HL-60 (cell line): ENCODE measurements at regions not wholly inside any gene's neighbourhood (a gene's known extent, or its start where the extent isn't known, plus 50 kb on each side); places are given as distances from the start of the nearest gene placed in this dataset.
"Not testable (repeated sequence)": the region's sequence is repeated elsewhere in the genome, so short reads cannot be mapped to it uniquely, and the experiment has no call there.

Experiments
- DNase-seq, 2 experiments: peaks; one replicate each; pipeline ENCODE4 v3.0.0-alpha.2; 2010 to 2020; ENCODE audit warnings: low read depth in 1 of 2, low spot score in 1 of 2
- H3K27ac ChIP-seq: fragments of 250-450 bp; sonication (Bioruptor Pico); replicated peaks from 2 replicates; pipeline ENCODE4 v1.5.1; 2020; ENCODE audit warnings: mild to moderate bottlenecking, moderate library complexity
- H3K27me3 ChIP-seq: fragments of 250-450 bp; sonication (Bioruptor Pico); 2 replicates; pipeline ENCODE4 v1.5.1; 2021; ENCODE audit warnings: mild to moderate bottlenecking, moderate library complexity; ENCODE audit not compliant: insufficient read depth, poor library complexity, severe bottlenecking
- H3K4me3 ChIP-seq: replicated peaks from 2 replicates; pipeline ENCODE4 v1.5.1; 2011; ENCODE audit warnings: mild to moderate bottlenecking, control low read depth, low read length; ENCODE audit not compliant: insufficient read depth
- GABPA ChIP-seq: IDR thresholded peaks from 2 replicates; pipeline ENCODE4 v1.6.1; 2012; ENCODE audit warnings: low read depth
- POLR2AphosphoS5 ChIP-seq: IDR thresholded peaks from 2 replicates; pipeline ENCODE4 v1.6.1; 2012; ENCODE audit warnings: low read depth
- SPI1 ChIP-seq: IDR thresholded peaks from 2 replicates; pipeline ENCODE4 v1.6.1; 2012; ENCODE audit warnings: low read depth, mild to moderate bottlenecking, borderline replicate concordance
- TF ChIP-seq, protein P1 (sequence below): IDR thresholded peaks from 2 replicates; pipeline ENCODE4 v1.6.1; 2012; ENCODE audit warnings: low read depth; ENCODE audit not compliant: insufficient replicate concordance
- TF ChIP-seq, protein P2 (sequence below): IDR thresholded peaks from one replicate; pipeline ENCODE4 v1.5.1; 2011; ENCODE audit warnings: low read length, control low read depth, inconsistent platforms; ENCODE audit not compliant: insufficient read depth

DNA sequence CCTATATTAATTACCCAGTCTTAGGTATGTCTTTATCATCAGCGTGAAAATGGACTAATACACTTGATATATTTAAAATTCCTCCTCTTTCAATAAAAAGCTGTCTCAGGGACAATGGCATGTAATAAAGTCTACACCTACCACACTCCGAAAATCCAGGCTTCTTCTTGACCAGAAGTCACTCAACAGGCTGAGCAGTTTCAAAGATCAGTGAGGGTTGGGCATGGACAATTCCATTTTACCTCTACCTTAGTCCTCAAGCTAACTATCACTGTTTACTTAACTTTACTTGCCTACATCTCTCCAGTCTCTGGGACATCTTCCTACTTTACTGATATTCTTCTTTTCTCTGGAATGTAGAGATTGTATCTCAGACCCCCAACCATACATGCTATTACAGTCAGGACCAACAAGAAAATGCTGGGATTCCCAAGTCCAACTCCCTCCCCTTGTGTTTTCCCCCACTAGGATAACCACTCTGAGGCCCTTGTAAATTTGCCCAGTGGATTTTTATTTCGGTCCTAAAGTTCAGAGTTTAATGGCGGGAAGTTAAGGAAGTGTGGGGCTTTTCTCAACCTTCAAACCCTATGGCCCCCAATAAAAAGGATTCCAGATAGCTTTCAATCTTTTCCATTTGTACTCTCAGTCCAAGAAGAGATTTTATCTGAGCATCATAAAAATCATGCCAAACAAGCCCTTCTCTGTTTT, 137.1 kb upstream of the TSC22D2 start:
- no peak for DNase-seq
- no peak for TF ChIP-seq SPI1
- TF ChIP-seq, protein P1, sequence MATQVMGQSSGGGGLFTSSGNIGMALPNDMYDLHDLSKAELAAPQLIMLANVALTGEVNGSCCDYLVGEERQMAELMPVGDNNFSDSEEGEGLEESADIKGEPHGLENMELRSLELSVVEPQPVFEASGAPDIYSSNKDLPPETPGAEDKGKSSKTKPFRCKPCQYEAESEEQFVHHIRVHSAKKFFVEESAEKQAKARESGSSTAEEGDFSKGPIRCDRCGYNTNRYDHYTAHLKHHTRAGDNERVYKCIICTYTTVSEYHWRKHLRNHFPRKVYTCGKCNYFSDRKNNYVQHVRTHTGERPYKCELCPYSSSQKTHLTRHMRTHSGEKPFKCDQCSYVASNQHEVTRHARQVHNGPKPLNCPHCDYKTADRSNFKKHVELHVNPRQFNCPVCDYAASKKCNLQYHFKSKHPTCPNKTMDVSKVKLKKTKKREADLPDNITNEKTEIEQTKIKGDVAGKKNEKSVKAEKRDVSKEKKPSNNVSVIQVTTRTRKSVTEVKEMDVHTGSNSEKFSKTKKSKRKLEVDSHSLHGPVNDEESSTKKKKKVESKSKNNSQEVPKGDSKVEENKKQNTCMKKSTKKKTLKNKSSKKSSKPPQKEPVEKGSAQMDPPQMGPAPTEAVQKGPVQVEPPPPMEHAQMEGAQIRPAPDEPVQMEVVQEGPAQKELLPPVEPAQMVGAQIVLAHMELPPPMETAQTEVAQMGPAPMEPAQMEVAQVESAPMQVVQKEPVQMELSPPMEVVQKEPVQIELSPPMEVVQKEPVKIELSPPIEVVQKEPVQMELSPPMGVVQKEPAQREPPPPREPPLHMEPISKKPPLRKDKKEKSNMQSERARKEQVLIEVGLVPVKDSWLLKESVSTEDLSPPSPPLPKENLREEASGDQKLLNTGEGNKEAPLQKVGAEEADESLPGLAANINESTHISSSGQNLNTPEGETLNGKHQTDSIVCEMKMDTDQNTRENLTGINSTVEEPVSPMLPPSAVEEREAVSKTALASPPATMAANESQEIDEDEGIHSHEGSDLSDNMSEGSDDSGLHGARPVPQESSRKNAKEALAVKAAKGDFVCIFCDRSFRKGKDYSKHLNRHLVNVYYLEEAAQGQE: no peak
- TF ChIP-seq, protein P2, sequence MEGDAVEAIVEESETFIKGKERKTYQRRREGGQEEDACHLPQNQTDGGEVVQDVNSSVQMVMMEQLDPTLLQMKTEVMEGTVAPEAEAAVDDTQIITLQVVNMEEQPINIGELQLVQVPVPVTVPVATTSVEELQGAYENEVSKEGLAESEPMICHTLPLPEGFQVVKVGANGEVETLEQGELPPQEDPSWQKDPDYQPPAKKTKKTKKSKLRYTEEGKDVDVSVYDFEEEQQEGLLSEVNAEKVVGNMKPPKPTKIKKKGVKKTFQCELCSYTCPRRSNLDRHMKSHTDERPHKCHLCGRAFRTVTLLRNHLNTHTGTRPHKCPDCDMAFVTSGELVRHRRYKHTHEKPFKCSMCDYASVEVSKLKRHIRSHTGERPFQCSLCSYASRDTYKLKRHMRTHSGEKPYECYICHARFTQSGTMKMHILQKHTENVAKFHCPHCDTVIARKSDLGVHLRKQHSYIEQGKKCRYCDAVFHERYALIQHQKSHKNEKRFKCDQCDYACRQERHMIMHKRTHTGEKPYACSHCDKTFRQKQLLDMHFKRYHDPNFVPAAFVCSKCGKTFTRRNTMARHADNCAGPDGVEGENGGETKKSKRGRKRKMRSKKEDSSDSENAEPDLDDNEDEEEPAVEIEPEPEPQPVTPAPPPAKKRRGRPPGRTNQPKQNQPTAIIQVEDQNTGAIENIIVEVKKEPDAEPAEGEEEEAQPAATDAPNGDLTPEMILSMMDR: no peak
- no peak for TF ChIP-seq POLR2AphosphoS5
- TF ChIP-seq GABPA: no peak
- Histone ChIP-seq H3K4me3 (no peak overlapping the region), H3K27me3 (no peaks in the 10 kb centered on the region), H3K27ac (no peak overlapping the region)

DNA sequence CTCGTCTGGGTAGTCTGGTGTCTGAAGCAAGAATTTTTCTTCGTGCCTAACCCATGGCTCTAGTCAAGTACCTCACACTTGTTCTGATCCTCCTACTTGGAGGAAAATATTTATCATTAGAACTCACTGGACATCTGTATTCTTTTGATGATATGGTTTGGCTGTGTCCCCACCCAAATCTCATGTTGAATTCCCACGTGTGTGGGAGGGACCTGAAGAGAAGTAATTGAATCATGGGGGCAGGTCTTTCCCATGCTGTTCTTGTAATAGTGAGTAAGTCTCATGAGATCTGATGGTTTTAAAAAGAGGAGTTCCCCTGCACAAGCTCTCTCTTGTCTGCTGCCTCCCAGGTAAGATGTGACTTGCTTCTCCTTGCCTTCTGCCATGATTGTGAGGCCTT, 137.7 kb upstream of the TSC22D2 start:
- H3K4me3 ChIP-seq, DNase-seq, H3K27me3 ChIP-seq, H3K27ac ChIP-seq: not testable (repeated sequence)

DNA sequence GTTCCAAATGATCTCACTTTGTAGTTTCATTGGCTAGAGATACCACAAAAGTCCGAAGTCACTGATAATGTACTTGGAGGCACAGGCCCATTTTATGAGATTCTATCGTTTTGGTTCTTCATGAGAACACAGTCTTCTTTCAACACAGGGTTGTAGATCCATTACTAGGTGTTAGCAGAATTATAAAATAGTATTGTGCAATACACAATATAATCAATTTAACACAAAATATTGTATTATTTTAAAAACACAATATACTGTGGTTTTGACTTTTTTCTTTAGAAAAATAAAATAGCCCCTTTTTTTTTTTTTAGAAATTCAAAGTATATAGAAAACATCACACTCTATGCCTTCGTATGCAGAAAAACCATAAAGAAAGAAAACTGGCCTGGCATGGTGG, 138.6 kb upstream of the TSC22D2 start:
- TF ChIP-seq, protein P1: no peak
- no peak for TF ChIP-seq SPI1
- TF ChIP-seq, protein P2: no peak
- TF ChIP-seq POLR2AphosphoS5: no peak
- TF ChIP-seq GABPA: no peak
- Histone ChIP-seq H3K27ac (no peak overlapping the region), H3K4me3 (no peak overlapping the region), H3K27me3 (no peaks in the 10 kb centered on the region)
- DNase-seq: no peak

DNA sequence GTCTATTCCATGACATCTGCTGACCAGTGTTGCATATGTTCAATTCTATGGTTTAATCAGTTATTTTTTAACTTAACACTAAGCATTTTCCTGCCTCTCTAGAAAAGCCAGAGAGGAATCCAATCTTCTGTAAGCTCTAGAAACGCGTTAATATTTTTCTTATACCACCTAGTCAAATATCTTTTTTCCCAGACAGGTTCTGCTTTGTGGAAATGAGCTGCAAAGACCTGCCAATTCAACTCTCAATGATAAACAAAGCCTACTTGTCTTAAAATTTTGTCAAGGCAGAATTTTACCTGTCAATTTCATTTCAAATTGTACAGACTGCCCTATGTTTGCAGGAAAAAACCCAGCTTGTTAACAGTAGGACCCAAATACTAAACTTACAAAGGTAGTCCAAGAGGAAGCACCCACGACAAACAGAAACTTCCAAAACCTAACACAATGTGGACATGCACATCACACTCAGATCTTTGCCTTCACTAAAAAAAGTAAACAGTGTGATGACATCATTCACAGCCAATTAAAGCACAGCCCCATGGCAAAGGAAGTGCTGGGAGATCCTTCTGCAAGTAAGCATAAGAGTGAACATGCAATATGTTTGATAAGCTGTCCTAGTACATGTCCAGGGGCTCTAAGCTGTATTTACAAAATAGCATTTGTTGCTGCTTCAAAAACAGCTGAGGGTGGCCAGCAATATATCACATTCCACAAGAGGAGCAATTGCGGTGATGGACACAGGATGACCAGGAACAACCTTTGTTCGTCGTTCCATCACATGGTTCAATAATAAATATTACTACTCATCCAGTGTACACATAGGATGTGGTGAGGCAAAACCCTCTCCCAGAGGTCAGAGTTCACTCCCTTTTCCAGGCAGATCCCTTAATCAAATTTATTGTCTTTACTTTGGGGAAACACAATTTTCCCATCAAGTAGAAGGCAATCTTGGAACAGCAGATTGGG, 139.4 kb upstream of the TSC22D2 start:
- no peak overlapping the region for H3K27ac ChIP-seq
- no peak for TF ChIP-seq GABPA
- TF ChIP-seq, protein P2: no peak
- TF ChIP-seq, protein P1: no peak
- TF ChIP-seq SPI1: no peak
- no peak for TF ChIP-seq POLR2AphosphoS5
- H3K27me3 ChIP-seq: no peaks in the 10 kb centered on the region
- no peak overlapping the region for H3K4me3 ChIP-seq
- no peak for DNase-seq
